KMS-11 (cell line): ENCODE measurements at regions not wholly inside any gene's neighbourhood (a gene's known extent, or its start where the extent isn't known, plus 50 kb on each side); places are given as distances from the start of the nearest gene placed in this dataset.

Source experiments
- H2AFZ ChIP-seq: fragments of 200-600 bp; sonication (generic); 2 replicates; pipeline ENCODE4 v1.6.1; 2016; ENCODE audit warnings: antibody characterized with exemption, mixed run types, low read depth
- H3K27ac ChIP-seq: fragments of 200-600 bp; sonication (generic); 2 replicates; pipeline ENCODE4 v1.6.1; 2016; ENCODE audit warnings: mild to moderate bottlenecking, mixed run types
- H3K27me3 ChIP-seq: fragments of 200-600 bp; sonication (generic); 2 replicates; pipeline ENCODE4 v1.6.1; 2017; ENCODE audit warnings: mild to moderate bottlenecking, low read depth, mixed run types, moderate library complexity; ENCODE audit not compliant: insufficient read depth
- H3K36me3 ChIP-seq: fragments of 200-600 bp; sonication (generic); 2 replicates; pipeline ENCODE4 v1.6.1; 2017; ENCODE audit warnings: mild to moderate bottlenecking, mixed run types; ENCODE audit not compliant: insufficient read depth
- H3K4me1 ChIP-seq: fragments of 200-600 bp; sonication (generic); 2 replicates; pipeline ENCODE4 v1.6.1; 2016; ENCODE audit warnings: mild to moderate bottlenecking, low read depth, mixed run types; ENCODE audit not compliant: poor library complexity, severe bottlenecking
- H3K4me2 ChIP-seq: fragments of 200-600 bp; sonication (generic); 2 replicates; pipeline ENCODE4 v1.7.0; 2016; ENCODE audit warnings: mild to moderate bottlenecking, mixed run types
- H3K4me3 ChIP-seq: fragments of 200-600 bp; sonication (generic); IDR thresholded peaks from 2 replicates; pipeline ENCODE4 v1.6.1; 2017; ENCODE audit warnings: low read depth, low read length, mixed read lengths; ENCODE audit not compliant: insufficient read depth
- H3K79me2 ChIP-seq: fragments of 200-600 bp; sonication (generic); 2 replicates; pipeline ENCODE4 v1.6.1; 2016; ENCODE audit warnings: low read depth, mixed run types; ENCODE audit not compliant: insufficient read depth
- H3K9ac ChIP-seq: fragments of 200-600 bp; sonication (generic); 2 replicates; pipeline ENCODE4 v1.6.1; 2016; ENCODE audit warnings: mild to moderate bottlenecking, mixed run types
- H4K20me1 ChIP-seq: fragments of 200-600 bp; sonication (generic); 2 replicates; pipeline ENCODE4 v1.6.1; 2016; ENCODE audit warnings: mild to moderate bottlenecking, mixed run types; ENCODE audit not compliant: insufficient read depth
- CTCF ChIP-seq: fragments of 200-600 bp; sonication (generic); conservative IDR thresholded peaks from 2 replicates; pipeline ENCODE4 v1.6.1; 2017; ENCODE audit warnings: low read depth, mild to moderate bottlenecking, antibody characterized with exemption, low read length, moderate library complexity, mixed read lengths

- Histone ChIP-seq H3K27me3 (no peaks in the 10 kb centered on the region), H3K4me2 (no peak overlapping the region), H3K4me3 (no peak overlapping the region), H3K27ac (no peak overlapping the region), H2AFZ (no peak overlapping the region), H3K36me3 (no peaks in the 10 kb centered on the region), H3K9ac (no peak overlapping the region), H4K20me1 (no peaks in the 10 kb centered on the region), H3K79me2 (no peaks in the 10 kb centered on the region), H3K4me1 (no peaks in the 10 kb centered on the region)
- no peak for TF ChIP-seq CTCF
Measured at GRCh38 chr6:169341065-169341464, 87.4 kb upstream of the THBS2 start.

GRCh38 chr6:169340395-169340794 is 86.7 kb upstream of the THBS2 start:
- H2AFZ ChIP-seq: no peak overlapping the region
- no peak overlapping the region for H3K9ac ChIP-seq

GRCh38 chr6:169339731-169340309 is 86.2 kb upstream of the THBS2 start:
- no peaks in the 10 kb centered on the region for H3K36me3 ChIP-seq
- H3K4me3 ChIP-seq: no peak overlapping the region
- H2AFZ ChIP-seq: no peak overlapping the region
- no peaks in the 10 kb centered on the region for H4K20me1 ChIP-seq
- H3K27me3 ChIP-seq: no peaks in the 10 kb centered on the region
- no peak overlapping the region for H3K27ac ChIP-seq
- no peak overlapping the region for H3K4me2 ChIP-seq
- H3K9ac ChIP-seq: no peak overlapping the region
- H3K79me2 ChIP-seq: no peaks in the 10 kb centered on the region
- H3K4me1 ChIP-seq: no peaks in the 10 kb centered on the region
- TF ChIP-seq CTCF: no peak

More at GRCh38 chr6:169340395-169340794, 86.7 kb upstream of the THBS2 start:
- no peak overlapping the region for H3K4me2 ChIP-seq
- no peaks in the 10 kb centered on the region for H3K79me2 ChIP-seq
- H3K4me3 ChIP-seq: no peak overlapping the region
- no peaks in the 10 kb centered on the region for H3K27me3 ChIP-seq
- H3K27ac ChIP-seq: no peak overlapping the region
- no peak for TF ChIP-seq CTCF
- no peaks in the 10 kb centered on the region for H3K36me3 ChIP-seq
- H4K20me1 ChIP-seq: no peaks in the 10 kb centered on the region
- H3K4me1 ChIP-seq: no peaks in the 10 kb centered on the region

- Histone ChIP-seq H4K20me1 (no peaks in the 10 kb centered on the region), H3K36me3 (no peaks in the 10 kb centered on the region), H3K4me3 (no peak overlapping the region), H2AFZ (no peak overlapping the region), H3K9ac (no peak overlapping the region), H3K27ac (no peak overlapping the region), H3K4me2 (no peak overlapping the region), H3K4me1 (no peaks in the 10 kb centered on the region), H3K27me3 (no peaks in the 10 kb centered on the region), H3K79me2 (no peaks in the 10 kb centered on the region)
- no peak for TF ChIP-seq CTCF
Measured at GRCh38 chr6:169339025-169339424, 85.4 kb upstream of the THBS2 start.
